HG03103 (cell line): ENCODE measurements at regions not wholly inside any gene's neighbourhood (a gene's known extent, or its start where the extent isn't known, plus 50 kb on each side); places are given as distances from the start of the nearest gene placed in this dataset.
A peak's percentile ranks its signal among the peaks of the same experiment; 100 is the strongest.

ENCODE experiments used
- ATAC-seq: cut with Tn5 transposase; IDR thresholded peaks from one replicate; pipeline ENCODE4 v1.9.1; 2021; ENCODE audit warnings: low read depth; ENCODE audit not compliant: unreplicated experiment

- no peak for ATAC-seq
Measured at GRCh38 chr12:98446682-98447081, 68.7 kb upstream of the TMPO start.

- no peak for ATAC-seq
Measured at GRCh38 chr12:98449584-98449983, 65.8 kb upstream of the TMPO start.

GRCh38 chr12:98453070-98453469 lies 62.3 kb upstream of the TMPO start:
- ATAC-seq = no peak

GRCh38 chr12:98453492-98453891 lies 61.9 kb upstream of the TMPO start:
- no peak for ATAC-seq

- no peak for ATAC-seq
Measured at GRCh38 chr12:98456041-98456440, 59.3 kb upstream of the TMPO start.

- ATAC-seq = peak; percentile 58
Measured at GRCh38 chr12:98456576-98457573, 58.5 kb upstream of the TMPO start.

- no peak for ATAC-seq
Measured at GRCh38 chr12:98464190-98464589, 51.2 kb upstream of the TMPO start.

- no peak for ATAC-seq
Measured at GRCh38 chr12:98465505-98465904, 49.9 kb upstream of the TMPO start.
